MCF 10A (cell line): ENCODE measurements at regions not wholly inside any gene's neighbourhood (a gene's known extent, or its start where the extent isn't known, plus 50 kb on each side); places are given as distances from the start of the nearest gene placed in this dataset.
A peak's percentile ranks its signal among the peaks of the same experiment; 100 is the strongest.

Experiments
- BruUV-seq: library from RNA; stranded (reverse); fragments of 400-500 nt; replicated peaks from 2 replicates; lab custom pipeline; 2021; lab: Mats Ljungman, UMichigan
- CTCF ChIA-PET: fragments of 300-600 bp; sonication (Branson Sonifier 250); formaldehyde crosslinking; extraction: SDS; loops from one replicate; lab custom pipeline; 2021; ENCODE audit warnings: antibody characterized with exemption, inconsistent platforms; lab: Yijun Ruan, JAX
- POLR2A ChIA-PET: fragments of 300-600, 350-650 bp; sonication (Branson Sonifier 250); formaldehyde crosslinking; extraction: SDS; loops from one replicate; lab custom pipeline; 2020; ENCODE audit warnings: antibody characterized with exemption, inconsistent platforms; lab: Yijun Ruan, JAX
- DNase-seq: peaks from one replicate; pipeline ENCODE4 v3.0.0-alpha.2; 2018; ENCODE audit not compliant: unreplicated experiment
- H3K27ac Mint-ChIP-seq: one replicate; pipeline ENCODE4 v1.8.0; 2022; ENCODE audit warnings: mild to moderate bottlenecking, low read depth, mixed read lengths; ENCODE audit not compliant: unreplicated experiment
- H3K27me3 Mint-ChIP-seq: one replicate; pipeline ENCODE4 v1.8.0; 2022; ENCODE audit warnings: mixed read lengths; ENCODE audit not compliant: insufficient read depth, unreplicated experiment
- H3K36me3 Mint-ChIP-seq: one replicate; pipeline ENCODE4 v1.8.0; 2022; ENCODE audit warnings: mild to moderate bottlenecking, moderate library complexity, mixed read lengths; ENCODE audit not compliant: insufficient read depth, unreplicated experiment
- H3K4me1 Mint-ChIP-seq: one replicate; pipeline ENCODE4 v1.8.0; 2022; ENCODE audit warnings: mixed read lengths; ENCODE audit not compliant: insufficient read depth, unreplicated experiment
- H3K4me3 Mint-ChIP-seq: one replicate; pipeline ENCODE4 v1.8.0; 2022; ENCODE audit warnings: mild to moderate bottlenecking, moderate library complexity, mixed read lengths; ENCODE audit not compliant: unreplicated experiment
- H3K9me3 Mint-ChIP-seq: one replicate; pipeline ENCODE4 v1.8.0; 2022; ENCODE audit warnings: mixed read lengths; ENCODE audit not compliant: unreplicated experiment
- intact Hi-C: fragments of 100-400 bp; cut with micrococcal nuclease; formaldehyde crosslinking; loops from 2 replicates; pipeline ENCODE4 v1.14.1; 2022
- TF ChIP-seq, protein P1 (sequence below): fragments of 200-600 bp; IDR thresholded peaks from one replicate; pipeline ENCODE4 v1.8.0; 2022; ENCODE audit warnings: antibody characterized with exemption, mild to moderate bottlenecking; ENCODE audit not compliant: unreplicated experiment

DNA sequence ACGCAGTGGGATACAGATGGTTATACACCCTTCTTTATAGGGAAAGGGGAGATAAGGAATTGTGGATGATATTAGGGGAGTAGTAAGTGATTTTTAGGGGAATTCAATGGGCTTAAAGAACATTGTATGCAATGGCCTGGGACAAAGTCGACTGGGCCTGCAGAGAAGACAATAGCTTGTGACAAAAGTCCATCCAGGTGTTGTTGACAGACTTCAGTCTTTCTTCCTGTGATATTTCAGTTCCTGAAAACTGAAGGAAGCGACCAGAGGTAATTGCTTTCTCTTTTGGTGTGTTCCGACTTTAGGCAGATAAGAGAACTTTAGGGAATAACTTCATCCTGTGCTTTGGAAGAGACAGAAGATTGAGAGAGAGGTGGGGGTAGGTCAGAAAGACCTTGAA is 83.1 kb upstream of the NEUROD1 start:
- Mint-ChIP-seq H3K9me3 (no peaks in the 10 kb centered on the region), H3K36me3 (no peaks in the 10 kb centered on the region), H3K27me3 (no peaks in the 10 kb centered on the region), H3K27ac (no peak overlapping the region), H3K4me1 (no peaks in the 10 kb centered on the region), H3K4me3 (no peak overlapping the region)
- ChIA-PET CTCF (no interaction called here), POLR2A (no interaction called here)
- intact Hi-C loops = no loop called here
- no TSS peak for BruUV-seq
- TF ChIP-seq, protein P1, sequence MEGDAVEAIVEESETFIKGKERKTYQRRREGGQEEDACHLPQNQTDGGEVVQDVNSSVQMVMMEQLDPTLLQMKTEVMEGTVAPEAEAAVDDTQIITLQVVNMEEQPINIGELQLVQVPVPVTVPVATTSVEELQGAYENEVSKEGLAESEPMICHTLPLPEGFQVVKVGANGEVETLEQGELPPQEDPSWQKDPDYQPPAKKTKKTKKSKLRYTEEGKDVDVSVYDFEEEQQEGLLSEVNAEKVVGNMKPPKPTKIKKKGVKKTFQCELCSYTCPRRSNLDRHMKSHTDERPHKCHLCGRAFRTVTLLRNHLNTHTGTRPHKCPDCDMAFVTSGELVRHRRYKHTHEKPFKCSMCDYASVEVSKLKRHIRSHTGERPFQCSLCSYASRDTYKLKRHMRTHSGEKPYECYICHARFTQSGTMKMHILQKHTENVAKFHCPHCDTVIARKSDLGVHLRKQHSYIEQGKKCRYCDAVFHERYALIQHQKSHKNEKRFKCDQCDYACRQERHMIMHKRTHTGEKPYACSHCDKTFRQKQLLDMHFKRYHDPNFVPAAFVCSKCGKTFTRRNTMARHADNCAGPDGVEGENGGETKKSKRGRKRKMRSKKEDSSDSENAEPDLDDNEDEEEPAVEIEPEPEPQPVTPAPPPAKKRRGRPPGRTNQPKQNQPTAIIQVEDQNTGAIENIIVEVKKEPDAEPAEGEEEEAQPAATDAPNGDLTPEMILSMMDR = no peak
- no peak for DNase-seq

DNA sequence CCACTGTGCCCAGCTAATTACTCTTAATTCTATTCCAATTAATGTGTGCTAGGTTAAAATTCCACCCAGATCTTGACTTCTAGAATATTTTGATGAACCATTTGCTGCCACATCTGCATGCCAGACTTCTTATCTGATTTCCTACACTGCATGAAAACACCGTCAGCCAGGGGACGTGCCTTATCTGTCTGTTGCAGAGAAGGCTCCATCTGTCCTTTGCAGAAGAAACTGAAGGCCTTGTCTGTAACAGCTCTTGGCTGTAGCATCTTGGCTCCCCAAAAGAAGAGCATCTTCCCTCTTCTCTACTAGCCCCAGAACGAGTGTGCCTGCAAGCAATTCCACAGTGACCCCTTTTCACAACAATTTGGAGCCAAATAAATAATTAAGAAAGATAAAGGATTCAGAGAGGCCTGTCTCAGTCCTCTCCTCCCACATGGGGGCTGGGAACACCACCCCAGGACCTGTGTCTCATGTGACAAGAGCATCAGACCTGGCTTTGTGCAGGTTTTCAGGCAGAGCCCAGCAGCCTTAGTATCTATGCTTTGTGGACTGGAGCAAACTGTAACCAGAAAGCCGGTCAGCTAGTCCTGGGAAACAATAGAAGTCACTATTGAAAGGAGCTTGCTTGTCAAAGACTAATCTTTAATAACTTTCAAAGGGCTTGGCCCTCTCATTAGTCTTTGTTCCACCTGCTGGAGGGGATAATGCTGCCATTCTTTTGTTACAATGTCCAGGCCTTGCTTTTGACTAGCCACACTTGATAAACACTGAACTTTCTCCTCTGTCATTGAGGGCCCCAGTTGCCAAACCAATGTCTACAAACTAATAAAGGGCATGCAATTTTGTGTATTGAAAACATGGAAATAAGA is 84.0 kb upstream of the NEUROD1 start:
- Mint-ChIP-seq H3K27ac (no peak overlapping the region), H3K27me3 (no peaks in the 10 kb centered on the region), H3K4me1 (no peaks in the 10 kb centered on the region), H3K9me3 (no peaks in the 10 kb centered on the region), H3K36me3 (no peaks in the 10 kb centered on the region), H3K4me3 (no peak overlapping the region)
- TF ChIP-seq, protein P1 = no peak
- no TSS peak for BruUV-seq
- DNase-seq = no peak
- CTCF ChIA-PET = no interaction called here
- POLR2A ChIA-PET = interaction anchor here (0.5 to 1.2 kb wide), 3 partner anchors 21 to 128 kb away, joined by 3 to 4 read pairs (median 3); no protein-coding TSS in a partner anchor
- intact Hi-C loops = no loop called here

DNA sequence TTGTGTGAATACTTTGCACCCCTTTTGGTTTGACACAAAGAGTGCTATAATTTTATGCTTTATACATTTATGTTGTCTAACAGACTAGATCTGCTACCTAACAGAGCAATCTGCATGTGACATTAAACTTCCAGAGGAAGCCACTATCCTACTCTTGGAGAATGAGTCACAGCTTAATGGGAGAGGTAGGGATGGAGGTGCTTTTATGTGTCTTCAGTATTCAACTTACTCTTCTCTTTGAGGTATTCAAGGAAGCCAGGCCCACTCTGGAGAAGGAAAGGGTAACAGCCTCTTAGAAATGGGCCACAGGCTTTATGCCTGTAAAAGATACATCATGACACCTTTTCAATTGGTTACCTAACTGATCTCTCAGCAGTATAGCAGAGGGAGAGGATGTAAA is 85.8 kb upstream of the NEUROD1 start:
- Mint-ChIP-seq H3K36me3 (no peaks in the 10 kb centered on the region), H3K9me3 (no peaks in the 10 kb centered on the region), H3K27me3 (no peaks in the 10 kb centered on the region), H3K27ac (no peak overlapping the region), H3K4me3 (no peak overlapping the region), H3K4me1 (peaks cover 8% of the 10 kb centered on the region)
- TF ChIP-seq, protein P1 = no peak
- intact Hi-C loops = no loop called here
- CTCF ChIA-PET = interaction anchor here (0.6 kb wide), 1 partner anchor 1830 kb away, joined by 3 read pairs; no protein-coding TSS in a partner anchor
- DNase-seq = no peak
- no TSS peak for BruUV-seq
- POLR2A ChIA-PET = no interaction called here

DNA sequence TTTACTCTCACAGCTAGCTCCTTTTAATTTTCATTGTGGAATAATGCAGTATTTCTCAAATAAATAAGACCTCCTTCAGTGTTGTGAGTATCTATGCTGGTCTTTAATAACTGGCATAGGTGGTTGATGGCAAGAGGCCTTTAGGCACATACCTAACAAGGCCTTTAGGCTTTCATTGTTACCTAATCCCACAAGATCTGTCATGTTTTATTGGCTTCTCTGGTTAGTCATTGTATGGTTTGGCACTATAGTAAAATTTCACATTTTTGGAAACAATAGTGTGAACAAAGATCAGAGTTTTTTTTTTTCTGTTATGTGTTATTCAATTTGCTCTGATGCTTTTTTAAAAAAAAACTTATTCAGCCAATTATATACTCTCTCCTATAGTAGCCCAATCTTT is 89.8 kb upstream of the NEUROD1 start:
- TF ChIP-seq, protein P1 = no peak
- Mint-ChIP-seq H3K27me3 (no peaks in the 10 kb centered on the region), H3K27ac (peak overlapping the region; percentile 54), H3K4me1 (peaks cover 18% of the 10 kb centered on the region), H3K4me3 (no peak overlapping the region), H3K9me3 (peaks cover 9% of the 10 kb centered on the region), H3K36me3 (no peaks in the 10 kb centered on the region)
- peak; percentile 85 for DNase-seq
- CTCF ChIA-PET = interaction anchor here (0.7 to 1.6 kb wide), 2 partner anchors 9 to 947 kb away, joined by 3 to 4 read pairs; no protein-coding TSS in a partner anchor
- no TSS peak for BruUV-seq
- intact Hi-C loops = no loop called here
- POLR2A ChIA-PET = interaction anchor here (0.6 to 1.5 kb wide), 2 partner anchors 15 to 282 kb away, joined by 3 to 7 read pairs; no protein-coding TSS in a partner anchor
